A549 (cell line): ENCODE measurements at regions not wholly inside any gene's neighbourhood (a gene's known extent, or its start where the extent isn't known, plus 50 kb on each side); places are given as distances from the start of the nearest gene placed in this dataset.

ENCODE experiments used
- CBX8 ChIP-seq: fragments of 200-600 bp; sonication (generic); IDR thresholded peaks from 2 replicates; pipeline ENCODE4 v1.6.1; 2016
- EP300 ChIP-seq, 2 experiments: fragments of >200 bp; sonication (Bioruptor Twin); formaldehyde crosslinking; IDR thresholded peaks; 2 replicates in 1 of 2; 3 replicates in 1 of 2; pipeline ENCODE4 v1.6.1; 2016 to 2017
- HOXA7 ChIP-seq: fragments of 250-450 bp; sonication (Bioruptor Pico); IDR thresholded peaks from 2 replicates; pipeline ENCODE4 v1.5.0; 2020; ENCODE audit warnings: mild to moderate bottlenecking, moderate library complexity
- POLR2A ChIP-seq: IDR thresholded peaks from 2 replicates; pipeline ENCODE4 v1.6.1; 2012; ENCODE audit warnings: mild to moderate bottlenecking, low read length
- RCOR1 ChIP-seq: fragments of 150-350 bp; IDR thresholded peaks from 2 replicates; pipeline ENCODE4 v1.6.1; 2014; ENCODE audit warnings: antibody characterized with exemption, low read length, low read depth
- SMC3 ChIP-seq: fragments of >200 bp; sonication (Bioruptor Twin); formaldehyde crosslinking; IDR thresholded peaks from 3 replicates; pipeline ENCODE4 v1.6.1; 2018; ENCODE audit warnings: inconsistent platforms
- TF ChIP-seq, protein P1 (sequence below): fragments of >200 bp; sonication (Bioruptor Twin); formaldehyde crosslinking; IDR thresholded peaks from 2 replicates; pipeline ENCODE4 v1.6.1; 2016
- TF ChIP-seq, protein P2 (sequence below): IDR thresholded peaks from 2 replicates; pipeline ENCODE4 v1.6.1; 2012
- TF ChIP-seq, protein P3 (sequence below): fragments of >200 bp; sonication (Bioruptor Twin); formaldehyde crosslinking; IDR thresholded peaks from 3 replicates; pipeline ENCODE4 v1.5.1; 2016

DNA sequence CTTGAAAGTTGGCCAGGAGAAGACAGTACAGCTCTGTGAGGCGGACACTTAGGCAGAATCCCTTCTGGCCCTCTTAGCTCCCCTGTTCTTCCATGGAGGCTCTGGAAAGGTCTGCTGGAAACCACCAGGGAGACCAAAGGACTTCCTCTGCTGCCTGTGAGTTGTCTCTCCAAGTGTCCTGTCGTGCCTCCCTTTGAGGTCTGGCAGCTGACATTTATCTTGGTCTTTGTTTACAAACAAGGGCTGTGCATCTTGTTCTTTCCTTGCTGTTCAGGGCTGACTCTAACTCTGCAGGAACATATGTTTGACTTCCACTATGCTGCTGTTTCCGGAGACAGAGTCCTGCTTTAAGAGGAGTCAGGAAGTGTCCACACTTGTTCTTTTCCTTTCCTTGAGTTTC is 159.9 kb upstream of the FRMD6 start:
- TF ChIP-seq, protein P1, sequence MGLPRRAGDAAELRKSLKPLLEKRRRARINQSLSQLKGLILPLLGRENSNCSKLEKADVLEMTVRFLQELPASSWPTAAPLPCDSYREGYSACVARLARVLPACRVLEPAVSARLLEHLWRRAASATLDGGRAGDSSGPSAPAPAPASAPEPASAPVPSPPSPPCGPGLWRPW: no peak
- no peak for TF ChIP-seq POLR2A
- TF ChIP-seq, protein P2, sequence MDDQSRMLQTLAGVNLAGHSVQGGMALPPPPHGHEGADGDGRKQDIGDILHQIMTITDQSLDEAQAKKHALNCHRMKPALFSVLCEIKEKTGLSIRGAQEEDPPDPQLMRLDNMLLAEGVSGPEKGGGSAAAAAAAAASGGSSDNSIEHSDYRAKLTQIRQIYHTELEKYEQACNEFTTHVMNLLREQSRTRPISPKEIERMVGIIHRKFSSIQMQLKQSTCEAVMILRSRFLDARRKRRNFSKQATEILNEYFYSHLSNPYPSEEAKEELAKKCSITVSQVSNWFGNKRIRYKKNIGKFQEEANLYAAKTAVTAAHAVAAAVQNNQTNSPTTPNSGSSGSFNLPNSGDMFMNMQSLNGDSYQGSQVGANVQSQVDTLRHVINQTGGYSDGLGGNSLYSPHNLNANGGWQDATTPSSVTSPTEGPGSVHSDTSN: no peak
- TF ChIP-seq, protein P3, sequence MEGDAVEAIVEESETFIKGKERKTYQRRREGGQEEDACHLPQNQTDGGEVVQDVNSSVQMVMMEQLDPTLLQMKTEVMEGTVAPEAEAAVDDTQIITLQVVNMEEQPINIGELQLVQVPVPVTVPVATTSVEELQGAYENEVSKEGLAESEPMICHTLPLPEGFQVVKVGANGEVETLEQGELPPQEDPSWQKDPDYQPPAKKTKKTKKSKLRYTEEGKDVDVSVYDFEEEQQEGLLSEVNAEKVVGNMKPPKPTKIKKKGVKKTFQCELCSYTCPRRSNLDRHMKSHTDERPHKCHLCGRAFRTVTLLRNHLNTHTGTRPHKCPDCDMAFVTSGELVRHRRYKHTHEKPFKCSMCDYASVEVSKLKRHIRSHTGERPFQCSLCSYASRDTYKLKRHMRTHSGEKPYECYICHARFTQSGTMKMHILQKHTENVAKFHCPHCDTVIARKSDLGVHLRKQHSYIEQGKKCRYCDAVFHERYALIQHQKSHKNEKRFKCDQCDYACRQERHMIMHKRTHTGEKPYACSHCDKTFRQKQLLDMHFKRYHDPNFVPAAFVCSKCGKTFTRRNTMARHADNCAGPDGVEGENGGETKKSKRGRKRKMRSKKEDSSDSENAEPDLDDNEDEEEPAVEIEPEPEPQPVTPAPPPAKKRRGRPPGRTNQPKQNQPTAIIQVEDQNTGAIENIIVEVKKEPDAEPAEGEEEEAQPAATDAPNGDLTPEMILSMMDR: no peak
- no peak for TF ChIP-seq SMC3
- TF ChIP-seq RCOR1: no peak
- no peak for TF ChIP-seq HOXA7 (CRISPR knock-in tag)
- no peak for TF ChIP-seq CBX8
- TF ChIP-seq EP300 (IDR thresholded peaks at IDR 0.05): no peak
